CD4-positive, alpha-beta T cell treated with Interleukin-15 for 1 hour (primary cell): ENCODE measurements at regions not wholly inside any gene's neighbourhood (a gene's known extent, or its start where the extent isn't known, plus 50 kb on each side); places are given as distances from the start of the nearest gene placed in this dataset.
A peak's percentile ranks its signal among the peaks of the same experiment; 100 is the strongest.
"Not testable (repeated sequence)": the region's sequence is repeated elsewhere in the genome, so short reads cannot be mapped to it uniquely, and the experiment has no call there.

ENCODE experiments used
- DNase-seq: peaks from one replicate; pipeline ENCODE4 v3.0.0-alpha.2; 2020

DNA sequence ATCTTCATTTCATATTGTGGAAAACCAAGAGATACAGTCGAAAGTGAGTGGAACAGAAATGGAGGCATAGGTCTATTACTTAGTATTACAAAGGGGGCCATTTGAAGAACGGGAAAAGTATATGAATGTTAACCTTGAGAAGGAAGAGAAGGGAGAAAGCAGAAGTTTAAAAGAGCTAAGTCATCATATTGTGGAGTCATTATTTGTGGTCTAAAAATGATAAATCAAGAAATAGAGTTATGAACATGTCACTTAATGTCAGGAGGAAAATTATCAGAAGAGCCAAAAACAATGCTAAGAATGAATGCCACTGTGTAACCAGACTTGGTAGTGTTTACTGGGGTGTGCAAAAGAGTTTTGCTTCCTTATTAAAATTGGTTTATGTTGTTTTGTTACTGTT, 589.5 kb upstream of the LCORL start:
- DNase-seq: no peak

DNA sequence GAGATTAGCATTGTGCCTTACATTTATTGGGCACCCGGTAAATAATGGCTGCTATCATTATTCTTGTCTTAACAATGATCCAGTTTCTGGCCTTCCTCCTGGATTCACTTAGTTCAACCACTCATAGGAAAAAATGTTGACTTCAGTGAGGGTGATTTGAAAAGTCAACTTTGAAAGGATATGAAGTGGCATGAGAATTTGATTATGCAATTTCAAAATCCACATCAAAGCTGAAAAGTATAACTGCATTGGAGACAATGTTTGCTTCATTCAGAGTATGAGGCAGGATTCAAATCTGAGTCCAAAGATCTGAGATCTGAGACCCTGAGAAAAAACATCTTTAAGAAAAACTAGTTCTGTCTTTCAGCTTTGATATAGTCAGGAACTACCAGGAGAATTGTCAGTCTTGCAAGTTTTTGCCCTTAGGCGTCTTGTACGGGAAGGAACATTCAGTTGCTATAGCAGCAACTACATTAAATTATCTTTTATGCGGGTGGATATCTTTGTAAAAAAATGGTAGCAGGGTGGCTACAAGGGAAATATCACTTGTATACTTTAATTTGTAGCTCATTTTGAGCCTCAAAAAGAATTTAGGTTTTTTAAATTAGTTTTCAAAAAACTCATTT, 587.5 kb upstream of the LCORL start:
- no peak for DNase-seq

DNA sequence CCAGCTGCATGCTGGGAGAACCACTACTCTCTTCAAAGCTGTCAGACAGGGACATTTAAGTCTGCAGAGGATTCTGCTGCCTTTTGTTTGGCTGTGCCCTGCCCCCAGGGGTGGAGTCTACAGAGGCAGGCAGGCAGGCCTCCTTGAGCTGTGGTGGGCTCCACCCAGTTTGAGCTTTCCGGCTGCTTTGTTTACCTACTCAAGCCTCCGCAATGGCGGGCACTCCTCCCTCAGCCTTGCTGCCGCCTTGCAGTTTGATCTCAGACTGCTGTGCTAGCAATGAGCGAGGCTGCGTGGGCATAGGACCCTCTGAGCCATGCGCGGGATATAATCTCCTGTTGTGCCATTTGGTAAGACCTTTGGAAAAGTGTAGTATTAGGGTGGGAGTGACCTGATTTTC, 581.1 kb upstream of the LCORL start:
- not testable (repeated sequence) for DNase-seq

DNA sequence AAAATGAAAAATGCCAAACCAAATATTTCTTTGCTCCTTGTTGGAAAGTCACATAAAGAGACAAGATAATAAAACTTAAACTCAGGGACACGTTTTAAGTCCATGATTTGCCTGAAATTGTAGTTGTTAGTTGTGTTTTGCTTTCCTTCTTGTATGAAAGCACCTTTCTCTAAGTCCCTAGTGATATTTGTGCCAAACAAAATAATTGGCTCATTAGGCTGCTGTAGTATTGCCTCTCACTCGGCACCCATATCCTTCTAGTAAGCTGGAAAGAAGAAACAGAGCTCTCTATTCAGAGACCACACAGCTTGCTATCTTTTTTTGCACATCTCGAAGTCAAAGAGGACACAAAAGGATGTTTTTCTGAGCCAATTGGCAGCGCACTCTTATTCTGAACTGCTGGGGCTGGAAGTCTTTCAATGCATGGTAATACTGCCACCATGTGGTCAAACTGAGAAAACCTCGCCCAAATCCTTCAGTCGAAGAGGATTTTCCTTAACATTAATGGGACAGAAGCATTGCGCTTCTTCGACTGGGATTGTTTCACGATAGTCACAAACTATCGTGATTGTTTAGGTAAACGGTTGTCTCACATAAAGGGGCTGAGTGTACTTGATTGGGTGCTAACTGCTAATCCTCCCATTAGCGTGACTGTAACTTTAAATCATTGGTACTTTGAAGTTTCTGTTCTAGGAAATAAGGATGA, 571.9 kb upstream of the LCORL start:
- peak; percentile 26 for DNase-seq

DNA sequence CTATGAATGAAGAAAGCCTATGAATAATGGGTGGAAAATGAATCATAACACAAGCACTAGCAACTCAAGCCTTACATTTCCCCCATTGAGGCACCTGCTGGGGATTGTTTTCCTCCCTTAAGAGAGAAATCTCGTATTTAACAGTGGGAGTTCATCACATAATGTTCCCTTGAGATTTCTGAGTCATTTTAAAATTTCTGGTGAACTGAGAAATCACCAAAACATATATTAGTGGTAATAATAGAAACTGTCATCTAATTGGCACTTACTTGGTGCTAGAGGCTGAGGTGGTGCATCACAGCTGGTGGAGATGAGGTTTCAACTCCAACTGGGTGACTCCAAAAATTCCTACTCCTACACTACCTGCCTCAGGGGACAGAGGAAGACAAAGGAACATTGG, 561.3 kb upstream of the LCORL start:
- no peak for DNase-seq

DNA sequence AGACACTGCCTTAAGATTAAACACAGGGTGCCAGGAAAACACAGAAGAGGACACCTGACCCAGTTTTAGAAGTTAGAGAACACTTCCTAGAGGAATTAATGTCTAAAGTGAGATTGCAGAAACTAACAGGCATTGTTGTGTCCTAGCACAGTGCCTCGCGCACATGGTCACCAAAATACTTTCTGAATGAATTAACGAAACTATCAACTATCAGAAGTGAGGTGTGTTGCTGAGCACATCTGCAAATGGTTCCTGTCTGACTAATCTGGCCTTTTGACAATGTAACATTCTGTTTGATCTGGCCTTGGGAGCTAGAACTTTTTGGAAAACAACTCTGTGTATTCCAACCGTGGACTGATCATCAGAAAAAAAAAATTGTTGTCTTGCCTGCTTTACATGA, 556.8 kb upstream of the LCORL start:
- DNase-seq: no peak

DNA sequence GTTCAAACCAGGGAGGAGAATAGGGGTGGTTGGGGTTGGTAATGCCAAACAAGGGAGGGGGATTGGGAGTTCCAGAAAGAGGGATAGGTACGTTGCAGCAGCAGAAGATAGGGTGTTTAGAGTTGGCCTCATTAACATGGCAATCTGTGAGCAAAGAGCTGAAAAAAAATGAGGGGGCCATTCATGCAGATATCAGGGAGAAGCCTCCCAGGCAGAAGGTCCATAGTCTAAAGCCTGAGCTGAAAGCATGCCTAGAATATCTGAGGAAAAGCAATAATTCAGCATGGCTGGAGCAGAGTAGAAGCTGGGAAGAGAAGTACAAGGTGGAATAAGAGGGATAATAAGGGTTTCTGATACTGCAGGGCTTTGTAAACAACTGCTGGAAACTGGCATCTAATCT, 550.9 kb upstream of the LCORL start:
- no peak for DNase-seq

DNA sequence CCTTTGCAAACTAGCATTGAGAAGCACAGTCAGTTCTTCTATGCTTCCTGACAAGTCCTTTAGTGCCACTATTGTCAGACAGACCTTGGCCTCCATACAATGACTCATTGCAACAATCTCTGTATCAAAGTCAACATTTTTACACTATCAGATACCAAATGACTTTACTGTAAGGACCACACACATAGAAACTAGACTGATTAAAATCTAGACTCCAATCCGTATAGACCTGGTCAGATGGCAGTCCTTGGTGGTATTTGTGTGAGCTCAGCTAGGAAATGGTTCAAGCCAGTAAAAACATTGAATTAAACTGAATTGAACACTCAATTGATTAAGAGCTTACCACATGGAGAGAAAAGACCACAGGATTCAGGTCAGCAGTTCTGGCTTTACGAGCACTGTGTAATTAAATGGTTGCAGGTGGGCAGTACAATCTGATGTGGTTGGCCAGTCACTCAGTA, 549.8 kb upstream of the LCORL start:
- no peak for DNase-seq

DNA sequence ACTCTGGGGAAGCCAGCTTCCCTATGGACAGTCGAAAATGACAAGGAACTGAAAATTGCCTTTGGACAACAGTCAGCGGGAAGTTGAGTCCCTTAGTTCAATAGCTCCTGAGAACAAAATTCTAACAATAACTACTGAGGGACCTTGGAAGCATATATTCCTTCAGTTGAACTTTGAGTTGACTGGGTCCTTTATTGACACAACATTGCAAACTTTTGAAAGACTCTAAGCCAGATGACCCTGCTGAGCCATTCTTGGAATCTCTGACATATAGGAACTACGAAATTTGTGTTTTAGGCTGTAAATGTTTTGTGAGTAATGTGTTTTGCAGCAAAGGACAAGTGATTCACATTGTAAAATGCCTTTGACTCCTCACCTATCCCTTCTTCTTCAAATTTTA, 548.8 kb upstream of the LCORL start:
- no peak for DNase-seq

DNA sequence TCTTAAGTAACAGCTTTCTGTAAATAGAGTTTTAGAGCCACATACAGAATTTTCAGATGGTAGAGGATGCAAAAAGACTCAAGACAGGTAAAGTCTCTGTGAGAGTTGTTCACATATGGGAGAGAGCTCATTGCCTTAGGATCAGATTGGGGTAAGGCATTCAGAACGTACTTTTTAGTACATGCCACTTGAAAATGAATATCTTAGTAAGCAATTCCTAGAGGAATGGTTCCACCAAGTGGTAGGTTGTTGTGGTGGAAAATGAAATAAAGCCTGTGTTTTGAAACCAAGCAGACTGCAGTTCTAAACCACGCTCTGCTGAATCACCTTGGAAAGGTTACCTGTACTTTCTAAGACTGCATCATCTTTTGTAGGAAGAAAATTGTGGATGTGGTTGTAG, 547.0 kb upstream of the LCORL start:
- DNase-seq: no peak

DNA sequence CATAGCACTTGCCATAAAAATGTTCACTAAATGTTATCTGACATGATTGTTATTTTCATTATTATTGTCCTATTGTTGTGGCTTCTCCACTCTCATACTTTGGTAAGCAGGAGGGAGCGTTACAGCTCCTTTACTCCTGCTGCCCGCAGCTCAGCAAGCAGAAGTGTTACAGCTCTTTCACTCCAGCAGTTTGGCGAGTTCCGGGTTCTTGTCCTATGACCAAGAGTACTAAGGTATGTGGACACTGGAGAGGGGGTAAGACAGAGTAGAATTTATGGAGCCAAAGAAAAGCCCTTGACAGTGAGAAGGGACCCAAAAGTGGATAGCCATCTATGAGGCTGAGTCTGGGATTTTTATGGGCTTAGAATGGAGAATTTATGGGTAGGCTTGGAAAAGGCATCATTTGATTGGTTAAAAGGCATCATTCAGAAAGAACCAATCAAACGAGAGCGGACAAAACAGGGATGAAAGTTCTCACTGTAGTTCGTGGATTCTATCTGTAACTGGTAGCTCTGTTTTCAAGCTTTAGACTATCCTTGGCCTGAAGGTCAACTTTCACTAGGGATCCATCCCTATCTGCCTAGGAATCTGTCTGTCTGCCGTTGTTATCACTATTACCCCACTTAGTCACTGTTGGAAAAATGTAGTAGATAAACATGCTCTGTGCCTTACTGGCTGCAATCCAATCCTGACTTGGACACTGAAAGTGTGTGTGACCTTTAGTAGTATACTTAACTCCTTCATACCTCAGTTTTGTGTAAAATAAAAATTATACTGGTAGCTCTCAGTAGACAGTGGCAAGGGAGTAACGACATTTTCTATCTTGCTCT, 545.6 kb upstream of the LCORL start:
- no peak for DNase-seq

DNA sequence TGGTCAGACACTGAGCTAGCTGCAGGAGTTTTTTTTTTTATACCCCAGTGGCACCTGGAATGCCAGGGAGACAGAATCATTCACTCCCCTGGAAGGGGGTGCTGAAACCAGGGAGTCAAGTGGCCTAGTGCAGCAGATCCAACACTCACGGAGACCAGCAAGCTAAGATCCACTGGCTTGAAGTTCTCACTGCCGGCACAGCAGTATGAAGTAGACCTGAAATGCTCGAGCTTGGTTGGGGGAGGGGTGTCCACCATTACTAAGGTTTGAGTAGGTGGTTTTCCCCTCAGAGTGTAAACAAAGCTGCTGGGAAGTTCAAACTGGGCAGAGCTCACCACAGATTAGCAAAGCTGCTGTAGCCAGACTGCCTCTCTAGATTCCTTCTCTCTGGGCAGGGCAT, 537.9 kb upstream of the LCORL start:
- no peak for DNase-seq

DNA sequence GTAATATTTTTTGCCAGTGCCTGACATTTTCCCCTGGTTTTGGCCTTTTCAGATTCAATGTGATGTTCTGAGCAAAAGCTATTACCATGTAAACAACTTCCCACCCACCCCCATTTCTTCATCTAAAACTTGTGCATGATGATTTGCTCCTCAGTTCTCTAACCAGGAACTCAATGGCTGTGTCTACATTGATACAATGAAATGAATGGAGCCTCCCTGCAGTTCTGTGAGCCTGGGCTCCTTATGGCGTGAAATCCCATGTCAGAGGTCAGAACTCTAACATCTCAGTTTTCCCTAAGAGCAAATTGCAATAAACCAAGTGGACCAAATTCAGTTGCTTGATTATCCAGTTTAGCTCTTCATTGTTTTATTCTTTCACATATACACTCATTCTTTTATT, 534.8 kb upstream of the LCORL start:
- DNase-seq: no peak

DNA sequence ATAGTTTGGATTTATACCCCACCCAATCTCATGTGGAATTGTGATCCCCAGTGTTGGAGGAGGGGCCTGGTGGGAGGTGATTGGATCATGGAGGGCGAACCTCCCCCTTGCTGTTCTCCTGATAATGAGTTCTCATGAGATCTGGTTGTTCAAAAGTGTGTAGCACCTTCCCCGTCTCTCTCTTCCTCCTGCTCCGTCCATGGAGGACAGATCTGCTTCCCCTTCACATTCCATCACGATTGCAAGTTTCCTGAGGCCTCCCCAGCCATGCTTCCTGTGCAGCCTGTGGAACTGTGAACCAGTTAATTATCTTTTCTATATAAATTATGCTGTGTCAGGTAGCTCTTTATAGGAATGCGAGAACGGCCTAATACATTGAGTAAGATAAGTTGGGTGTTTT, 518.8 kb upstream of the LCORL start:
- no peak for DNase-seq

DNA sequence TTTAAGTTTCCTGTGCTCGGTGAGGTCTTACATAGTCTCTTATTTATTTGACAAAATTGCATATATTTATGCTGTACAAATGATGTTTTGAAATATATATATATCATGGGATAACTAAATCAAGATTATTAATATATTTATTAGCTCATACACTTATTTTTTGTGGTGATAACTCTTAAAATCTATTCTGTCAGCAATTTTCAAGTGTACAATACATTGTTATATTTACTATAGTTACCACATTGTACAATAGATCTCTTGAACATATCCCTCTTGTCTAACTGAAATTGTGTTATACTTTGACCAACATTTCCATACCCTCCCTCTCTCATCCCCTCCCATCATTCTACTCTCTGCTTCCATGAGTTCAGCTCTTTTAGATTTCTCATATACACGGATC, 516.6 kb upstream of the LCORL start:
- no peak for DNase-seq

DNA sequence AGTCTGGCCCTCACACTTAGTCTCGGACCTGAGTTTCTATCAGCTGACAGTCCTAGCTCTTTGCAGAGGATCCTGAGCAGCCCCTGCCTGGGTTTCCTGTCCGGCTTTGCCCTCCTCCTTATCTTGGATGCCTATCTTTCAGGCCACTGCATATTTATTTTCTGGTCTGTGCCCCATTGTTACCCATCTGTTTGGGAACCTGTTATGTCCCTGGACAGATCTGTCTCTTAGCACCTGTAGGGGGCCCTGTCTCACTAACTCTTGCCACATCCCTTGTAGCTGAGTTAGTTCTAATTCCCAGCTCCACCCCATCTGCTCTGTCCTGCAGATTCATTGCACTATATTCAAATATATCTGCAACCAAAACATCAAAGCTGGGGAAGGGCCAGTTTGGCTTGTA, 514.9 kb upstream of the LCORL start:
- no peak for DNase-seq

DNA sequence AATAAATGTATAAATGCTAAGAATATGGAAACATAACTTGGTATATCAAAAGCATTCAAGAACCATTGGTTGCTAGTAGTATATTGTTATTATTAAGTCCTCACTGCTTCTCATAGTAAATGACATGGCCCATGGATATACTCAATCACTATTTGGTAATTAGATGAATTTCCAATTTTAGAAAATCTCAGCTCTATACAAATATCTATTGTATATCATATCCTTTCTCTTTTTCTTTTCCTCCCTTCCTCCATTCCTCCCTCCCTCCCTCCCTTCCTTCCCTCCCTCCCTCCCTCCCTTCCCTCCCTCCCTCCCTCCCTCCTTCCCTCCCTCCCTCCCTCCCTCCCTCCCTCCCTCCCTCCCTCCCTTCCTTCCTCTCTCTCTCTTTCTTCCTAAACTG, 514.4 kb upstream of the LCORL start:
- DNase-seq: no peak

DNA sequence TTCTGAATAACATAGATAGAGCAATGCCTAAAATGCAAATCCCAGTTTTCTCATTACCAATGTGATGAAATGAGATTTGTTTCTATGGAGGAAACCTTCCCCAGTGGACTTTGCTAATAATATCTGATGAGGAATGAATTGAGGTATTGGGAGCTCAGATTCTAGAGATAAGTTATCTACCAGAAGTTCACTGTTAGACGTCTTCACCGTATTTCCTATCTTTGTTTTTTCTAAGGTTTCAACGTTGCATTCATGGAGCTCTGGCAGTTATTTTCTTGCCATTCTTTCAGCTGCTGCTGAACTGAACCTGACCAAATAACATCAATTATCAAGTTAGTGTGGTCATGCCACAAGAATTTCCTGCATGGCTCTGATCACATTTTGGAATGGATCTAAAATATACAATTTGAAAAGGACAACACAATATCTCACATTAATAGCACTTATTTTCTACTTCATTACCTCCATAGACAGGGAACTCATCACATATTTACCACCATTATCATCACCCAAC, 511.8 kb upstream of the LCORL start:
- no peak for DNase-seq

DNA sequence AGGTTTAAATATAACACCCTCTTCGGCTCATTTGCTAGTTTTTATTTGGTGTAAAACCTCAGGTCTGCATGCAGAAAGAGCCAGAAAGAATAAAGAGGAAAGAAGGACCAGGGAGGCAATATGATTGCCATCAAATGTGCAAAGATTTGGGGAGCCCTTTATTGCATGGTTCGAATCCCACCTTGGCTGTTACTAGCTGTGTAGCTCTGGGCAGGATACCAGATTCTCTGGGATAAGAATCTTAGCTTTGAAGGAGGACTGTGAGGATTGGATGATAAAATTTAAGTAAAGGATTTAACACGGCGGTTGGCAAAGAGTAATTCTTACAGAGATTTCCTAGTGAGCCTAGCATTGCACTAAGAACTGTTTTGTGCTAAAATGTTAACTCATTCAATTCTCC, 510.2 kb upstream of the LCORL start:
- DNase-seq: no peak

DNA sequence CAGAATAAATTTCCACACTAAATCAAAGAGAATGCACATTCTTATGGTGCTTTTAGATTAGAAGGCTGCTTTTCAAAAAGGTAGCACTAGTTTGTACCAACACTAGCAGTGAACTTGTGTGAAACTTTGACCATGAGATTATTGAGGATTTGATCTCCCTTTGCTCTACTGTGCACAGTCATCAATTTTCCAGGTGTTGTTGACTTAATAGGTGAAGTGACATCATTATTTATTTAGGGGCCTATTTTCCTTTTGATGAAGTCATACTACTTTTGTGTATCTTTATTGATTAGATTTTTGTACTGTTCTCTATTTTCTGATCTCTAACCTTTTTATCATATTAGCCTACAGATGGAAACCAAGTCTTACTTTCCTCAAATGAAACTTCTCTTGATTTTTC, 507.9 kb upstream of the LCORL start:
- DNase-seq: no peak

DNA sequence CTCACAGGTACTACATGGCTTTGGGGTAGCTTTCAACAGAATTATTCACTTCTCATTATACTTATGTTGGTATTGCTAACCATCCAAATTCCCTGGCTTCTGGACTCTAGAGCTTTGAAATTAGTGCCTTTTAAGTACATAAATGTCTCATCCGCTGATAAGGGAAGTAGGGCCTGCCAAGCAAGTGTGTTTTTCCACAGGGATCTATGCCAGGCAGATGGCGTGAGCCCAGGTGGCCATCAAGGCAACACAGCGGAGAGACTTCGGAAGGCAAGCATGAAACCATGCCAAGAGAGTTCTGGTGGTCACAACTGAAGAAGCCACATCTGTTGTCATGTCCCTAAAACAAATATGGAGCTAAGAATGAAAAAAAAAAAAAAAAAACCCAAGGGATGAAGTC, 503.1 kb upstream of the LCORL start:
- no peak for DNase-seq

DNA sequence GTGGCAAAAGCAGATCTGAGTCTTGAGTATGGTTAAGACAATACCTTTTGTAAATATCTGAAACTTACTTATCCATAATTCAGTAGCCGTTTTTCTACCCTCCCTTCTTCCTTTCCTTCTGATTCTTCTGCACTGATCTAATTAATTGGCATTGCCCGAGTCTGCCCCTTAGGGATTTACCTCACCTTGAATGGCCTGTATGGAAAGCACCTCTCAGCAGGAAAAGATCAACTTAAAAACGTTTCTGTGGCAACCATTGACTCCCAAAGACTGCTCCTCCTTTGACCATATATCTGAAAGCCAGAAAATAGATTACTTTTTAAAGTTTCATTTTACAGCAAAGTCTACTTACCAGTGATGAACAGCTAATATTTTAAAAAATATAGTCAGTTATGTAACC, 496.5 kb upstream of the LCORL start:
- DNase-seq: no peak

DNA sequence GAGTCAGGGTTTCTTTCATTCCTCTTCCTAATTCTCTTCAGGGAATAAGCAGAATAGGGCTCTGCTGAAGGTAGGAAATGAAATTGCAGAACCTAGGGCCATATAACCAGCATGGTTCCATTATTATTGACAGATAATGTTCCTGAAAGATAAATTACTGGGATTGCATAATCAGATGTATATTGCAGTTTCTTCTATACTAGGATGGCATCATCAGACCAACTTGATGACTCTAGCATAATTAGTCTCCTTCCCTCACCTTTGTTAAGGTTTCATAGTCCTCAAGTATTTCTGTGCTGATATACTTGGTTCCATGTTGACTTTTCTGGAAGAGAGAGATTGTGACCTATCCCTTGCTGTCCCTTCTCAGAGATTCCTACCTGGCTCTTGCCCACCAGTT, 492.3 kb upstream of the LCORL start:
- no peak for DNase-seq

DNA sequence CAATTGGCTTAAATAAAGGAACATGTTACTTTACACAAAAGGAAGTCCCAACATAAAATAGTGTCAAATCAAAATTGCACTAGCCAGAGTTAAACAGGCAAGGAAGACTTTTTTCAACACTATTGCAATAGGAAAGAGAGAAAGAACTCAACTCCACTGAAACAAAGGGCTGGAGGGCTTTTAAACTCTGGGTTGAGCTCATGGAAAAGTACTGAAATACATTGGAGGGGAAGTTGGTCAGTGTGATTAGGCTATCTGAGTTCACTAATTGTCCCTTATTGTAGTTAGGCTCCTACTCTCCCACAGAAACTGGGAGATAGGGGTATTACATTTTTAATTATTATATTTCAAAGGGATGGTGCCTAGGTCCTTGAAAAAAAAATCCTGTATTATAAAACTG, 491.2 kb upstream of the LCORL start:
- DNase-seq: no peak
